ENCODE measurements at regions not wholly inside any gene's neighbourhood (a gene's known extent, or its start where the extent isn't known, plus 50 kb on each side); places are given as distances from the start of the nearest gene placed in this dataset.
"Not testable (repeated sequence)": the region's sequence is repeated elsewhere in the genome, so short reads cannot be mapped to it uniquely, and the experiment has no call there.

DNA sequence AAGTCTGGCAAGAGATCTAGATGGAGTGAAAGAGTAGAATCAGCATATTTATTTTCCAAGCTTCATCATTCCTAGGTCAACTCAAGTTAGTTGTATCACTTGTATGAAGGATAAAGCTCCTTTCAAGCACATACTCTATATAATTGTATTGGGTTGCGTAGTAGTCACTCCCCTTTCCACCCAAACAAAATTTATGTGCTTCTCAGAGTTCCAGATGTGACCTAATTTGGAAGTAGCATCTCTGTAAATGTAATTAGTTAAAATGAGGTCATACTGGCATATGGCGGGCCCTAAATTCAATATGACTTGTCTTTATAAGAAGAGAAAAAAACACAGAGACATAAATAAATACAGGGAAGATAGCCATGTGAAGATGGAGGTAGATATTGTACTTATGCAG, 226.8 kb upstream of the CHORDC1 start:
- no peak for DNase-seq

DNA sequence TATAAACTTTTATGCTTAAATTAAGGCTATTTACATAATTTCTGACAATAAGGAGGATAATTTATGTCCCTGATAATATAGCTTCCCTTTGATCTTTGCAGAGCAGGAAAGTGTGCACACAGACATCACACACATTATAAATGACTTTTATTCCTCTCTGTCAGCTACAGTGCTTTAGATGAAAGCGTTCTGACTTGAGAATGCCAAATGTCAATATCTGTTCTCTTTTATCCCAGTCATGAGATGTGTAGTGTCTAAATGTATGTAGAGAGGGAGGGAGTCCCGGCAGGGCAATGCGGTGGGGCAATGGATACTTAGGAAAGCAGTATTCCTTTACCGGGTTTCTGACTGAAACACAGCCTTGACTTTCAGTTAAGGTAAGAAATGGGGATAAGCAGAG, 225.4 kb upstream of the CHORDC1 start:
- DNase-seq, result no peak

DNA sequence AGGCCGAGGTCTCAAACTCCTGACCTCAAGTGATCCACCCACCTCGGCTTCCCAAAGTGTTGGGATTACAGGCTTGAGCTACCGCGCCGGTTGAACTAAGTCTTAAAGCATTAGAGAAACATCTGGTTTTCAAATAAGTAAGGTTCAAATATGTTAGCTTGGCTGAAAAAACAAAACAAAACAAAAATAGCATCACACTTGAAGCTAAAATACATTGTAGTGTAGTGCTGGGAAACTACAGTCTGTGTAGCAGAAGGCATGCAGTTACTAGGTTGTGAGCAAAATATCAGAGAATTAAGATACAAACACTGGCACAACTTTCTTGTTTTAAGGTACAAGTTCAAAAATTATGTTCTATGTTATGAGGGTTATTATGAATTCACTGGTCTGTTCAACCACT, 224.8 kb upstream of the CHORDC1 start:
- DNase-seq, result no peak

DNA sequence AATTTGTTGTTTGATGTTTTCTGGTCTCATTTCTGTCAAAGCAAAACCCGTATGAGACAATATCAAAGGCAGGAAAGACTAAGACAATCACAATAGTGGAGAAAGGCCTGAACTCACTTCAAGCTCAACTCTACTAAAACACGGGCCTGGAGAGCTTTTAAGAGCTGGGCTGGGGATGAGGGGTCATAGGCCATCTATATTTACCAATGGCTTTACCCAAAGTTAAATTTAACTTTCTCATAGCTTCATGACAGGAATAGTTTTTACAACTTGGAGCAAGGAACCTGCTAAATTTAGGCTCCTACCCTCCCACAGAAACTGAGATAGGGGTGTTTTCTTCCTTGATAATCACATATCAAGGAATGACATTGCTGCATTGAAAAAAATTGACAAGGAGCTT, 223.4 kb upstream of the CHORDC1 start:
- no peak for DNase-seq

DNA sequence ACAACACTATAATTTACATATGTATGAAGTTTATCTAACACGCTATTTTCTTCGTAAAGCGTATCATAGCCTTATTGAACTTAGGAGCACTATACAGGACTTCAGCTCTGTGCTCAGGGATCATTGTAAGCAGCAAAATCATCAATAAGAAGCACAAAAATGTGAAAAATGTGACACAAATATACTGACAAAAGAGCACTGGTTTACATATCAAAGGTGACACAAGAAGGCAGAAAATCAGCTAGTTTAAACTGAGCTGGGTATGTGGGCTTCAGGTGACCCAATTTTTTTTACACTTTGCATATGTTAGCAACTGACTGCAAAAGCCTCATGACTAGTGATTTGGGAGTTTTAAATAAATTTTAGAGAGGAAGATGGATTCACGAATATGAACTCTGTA, 215.2 kb upstream of the CHORDC1 start:
- no peak for DNase-seq

DNA sequence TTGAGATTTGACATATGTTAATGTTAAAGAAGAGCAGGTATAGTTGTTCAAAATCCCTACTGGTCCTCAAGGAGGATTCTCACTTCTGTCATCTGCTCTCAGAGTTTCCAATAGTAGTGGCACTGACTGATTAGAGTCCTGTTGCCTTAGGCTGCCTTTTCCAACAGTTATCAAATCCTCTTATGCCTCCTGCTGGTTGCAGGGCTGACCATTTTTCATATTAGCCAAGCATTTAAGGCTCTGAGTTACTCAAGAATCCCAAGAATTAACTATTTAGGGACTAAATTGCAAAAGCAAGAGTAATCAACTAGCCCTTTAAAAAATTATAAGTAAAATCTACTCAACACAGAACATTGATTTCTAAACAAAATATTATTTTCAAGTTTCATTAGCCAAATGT, 212.0 kb upstream of the CHORDC1 start:
- DNase-seq, result no peak

DNA sequence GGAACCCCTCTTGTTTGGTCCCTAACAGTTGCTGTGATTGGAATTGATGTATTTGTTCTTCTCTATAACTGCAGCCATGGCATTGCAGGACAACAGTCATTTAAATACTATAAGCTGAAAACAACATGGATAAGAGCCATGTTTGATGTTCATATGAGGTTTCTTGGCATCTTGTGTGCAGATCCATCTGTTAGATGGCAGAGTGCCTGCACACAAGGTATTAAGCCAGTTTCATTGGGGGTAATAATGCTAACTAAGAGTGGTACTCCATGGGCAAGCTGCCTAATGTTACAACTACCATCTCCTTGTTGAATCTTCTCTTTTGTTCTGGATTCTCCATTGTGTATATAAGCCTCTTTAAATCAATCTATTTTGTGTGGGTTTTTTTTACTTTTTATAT, 206.0 kb upstream of the CHORDC1 start:
- DNase-seq, result no peak

DNA sequence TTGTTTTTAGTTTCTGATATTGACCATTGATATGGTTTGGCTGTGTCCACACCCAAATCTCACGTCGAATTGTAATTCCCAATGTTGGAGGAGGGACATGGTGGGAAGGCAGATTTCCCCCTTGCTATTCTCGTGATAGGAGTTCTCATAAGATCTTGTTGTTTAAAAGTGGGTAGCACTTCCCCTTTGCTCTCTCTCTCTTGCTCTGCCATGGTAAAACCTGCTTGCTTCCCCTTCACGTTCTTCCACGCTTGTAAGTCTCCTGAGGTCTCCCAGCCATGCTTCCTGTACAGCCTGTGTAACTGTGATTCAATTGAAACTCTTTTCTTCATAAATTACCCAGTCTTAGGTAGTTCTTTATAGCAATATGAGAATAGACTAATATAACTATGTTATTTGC, 203.6 kb upstream of the CHORDC1 start:
- DNase-seq, result no peak

DNA sequence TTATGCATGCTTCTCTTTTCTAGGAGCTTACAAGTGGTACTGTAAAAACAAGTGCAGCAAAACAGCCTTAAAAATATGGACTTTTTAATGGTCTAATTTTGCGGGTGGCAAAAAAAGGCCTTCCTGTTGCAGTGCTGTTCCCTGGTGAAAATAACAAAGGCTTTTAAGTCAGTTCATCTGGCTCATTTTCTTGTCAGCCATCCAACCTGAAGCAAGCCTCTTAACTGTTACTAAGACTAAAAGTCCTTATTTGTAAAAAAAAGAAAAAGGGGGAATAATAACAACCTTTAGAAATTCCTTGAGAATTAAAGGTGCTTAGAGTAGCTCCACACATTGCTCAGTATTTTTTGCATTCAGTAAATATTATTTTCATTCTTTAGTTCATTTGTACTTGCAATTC, 200.5 kb upstream of the CHORDC1 start:
- no peak for DNase-seq

DNA sequence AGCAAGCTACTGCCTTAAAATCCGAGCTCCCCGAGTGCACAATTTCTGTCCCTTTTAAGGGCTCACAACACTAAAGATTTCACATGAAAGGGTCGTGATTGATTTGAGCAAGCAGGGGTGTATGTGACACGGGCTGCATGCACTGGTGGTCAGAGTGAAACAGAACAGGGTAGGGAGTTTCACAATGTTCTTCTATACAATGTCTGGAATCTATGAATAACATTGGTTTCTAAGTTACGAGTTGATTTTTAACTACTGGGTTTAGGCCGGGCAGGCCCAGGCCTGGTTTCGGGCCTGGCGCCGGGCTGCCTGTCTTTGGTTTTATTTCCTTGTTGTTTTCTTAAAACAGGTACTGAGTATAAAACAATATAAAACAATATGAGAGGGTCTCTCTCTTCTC, 199.9 kb upstream of the CHORDC1 start:
- not testable (repeated sequence) for DNase-seq

DNA sequence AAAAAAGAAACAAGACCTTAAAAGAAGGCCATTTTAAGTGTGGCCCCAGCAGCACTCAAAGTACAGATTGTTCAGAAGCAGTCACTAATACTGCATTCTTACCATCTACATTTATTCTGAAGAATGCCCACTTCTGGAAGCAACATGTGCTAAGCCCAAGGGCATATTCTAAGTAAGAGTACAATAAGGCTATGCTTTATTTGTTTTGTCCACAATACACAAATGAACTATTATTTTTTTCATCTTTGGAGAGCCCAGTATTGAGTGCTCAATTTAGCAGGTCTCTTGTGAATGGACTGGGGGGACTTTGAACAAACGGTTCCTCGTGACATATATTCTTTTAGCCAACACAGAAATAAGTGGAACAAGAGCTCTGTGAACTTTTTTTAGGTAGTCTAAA, 191.4 kb upstream of the CHORDC1 start:
- DNase-seq, result no peak

DNA sequence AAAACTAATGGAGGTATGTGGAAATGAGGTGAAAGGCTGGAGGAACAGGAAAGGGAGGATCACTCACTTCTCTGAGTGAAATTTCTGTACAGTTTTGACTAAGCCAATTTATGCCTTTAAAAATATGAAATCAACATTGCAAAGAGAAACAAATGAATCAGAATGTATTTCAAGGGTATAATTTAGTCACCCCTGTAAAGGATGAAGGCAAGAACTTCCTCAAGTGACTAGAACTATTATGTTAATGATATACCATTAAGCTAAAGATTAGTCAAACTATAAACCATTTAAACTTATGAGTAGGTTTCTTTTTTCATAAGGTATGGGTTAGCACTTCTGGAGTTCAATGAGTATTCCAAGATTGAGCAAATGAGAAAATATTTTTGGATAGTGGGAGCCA, 184.5 kb upstream of the CHORDC1 start:
- no peak for DNase-seq

DNA sequence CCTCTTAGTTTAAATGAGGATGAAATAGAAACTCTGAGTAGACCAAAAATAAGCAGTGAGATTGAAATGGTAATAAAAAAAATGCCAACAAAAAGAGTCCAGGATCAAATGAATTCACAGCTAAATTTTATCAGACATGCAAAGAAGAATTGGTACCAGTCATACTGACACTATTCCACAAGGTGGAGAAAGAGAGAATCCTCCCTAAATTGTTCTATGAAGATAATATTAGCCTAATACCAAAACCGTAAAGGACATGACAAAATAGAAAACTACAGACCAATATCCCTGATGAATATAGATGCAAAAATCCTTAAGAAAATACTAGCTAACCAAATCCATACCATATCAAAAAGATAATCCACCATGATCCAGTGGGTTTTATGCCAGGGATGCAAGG, 169.8 kb upstream of the CHORDC1 start:
- no peak for DNase-seq

DNA sequence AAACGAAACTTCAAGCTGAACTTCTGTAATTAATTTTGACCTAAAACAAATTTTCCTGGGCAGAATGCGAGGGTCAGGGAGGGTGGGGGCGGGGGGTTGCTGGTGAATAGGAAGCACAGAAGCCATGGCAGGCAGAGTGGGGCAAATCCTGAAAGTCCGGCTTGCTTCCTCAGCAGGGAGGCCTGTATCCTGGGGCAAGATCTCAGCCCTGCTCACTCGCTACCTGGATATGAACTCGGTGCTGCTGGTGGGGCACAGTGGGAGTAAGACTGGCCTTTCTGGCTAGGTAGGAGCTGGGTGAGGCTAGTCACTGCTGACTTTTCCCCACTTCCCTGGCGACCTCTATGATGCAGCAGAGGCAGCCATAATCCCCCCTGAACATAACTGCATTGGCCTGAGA, 168.9 kb upstream of the CHORDC1 start:
- no peak for DNase-seq

DNA sequence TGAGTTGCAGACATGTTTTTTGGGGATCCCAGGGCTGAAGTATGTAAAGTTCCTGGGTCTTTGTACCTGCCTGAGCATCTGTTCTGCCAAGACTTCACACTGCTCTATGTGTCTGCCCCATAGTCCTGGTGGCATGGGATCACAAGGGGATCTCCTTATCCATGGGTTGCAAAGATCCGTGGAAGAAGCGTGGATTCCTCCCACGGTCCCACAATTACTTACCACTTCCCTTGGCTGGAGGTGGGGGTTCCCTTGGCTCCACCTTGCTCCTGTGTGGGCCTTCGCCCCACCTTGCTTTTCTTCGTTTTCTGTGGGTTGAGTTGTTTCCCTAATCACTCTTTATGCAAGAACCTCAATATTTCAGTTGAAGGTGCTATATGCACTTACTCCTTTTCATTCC, 157.4 kb upstream of the CHORDC1 start:
- DNase-seq, result no peak

DNA sequence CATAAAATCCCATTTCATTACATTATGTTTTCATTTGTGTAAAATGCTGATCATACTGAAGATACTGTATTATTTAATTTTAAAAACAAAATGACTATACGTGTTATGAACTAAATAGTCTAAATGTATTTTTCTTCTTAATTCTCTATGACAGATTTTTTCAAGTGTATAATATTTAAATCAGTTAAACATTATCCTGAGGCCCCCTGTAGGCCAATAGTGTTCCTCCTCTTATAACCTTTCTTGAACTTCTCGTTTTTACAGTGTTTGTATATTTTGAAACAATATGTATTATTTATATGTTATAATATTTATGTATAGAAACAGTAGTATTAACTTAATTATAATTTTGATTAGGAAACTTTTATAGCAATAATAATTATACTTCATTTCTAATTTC, 151.1 kb upstream of the CHORDC1 start:
- no peak for DNase-seq

DNA sequence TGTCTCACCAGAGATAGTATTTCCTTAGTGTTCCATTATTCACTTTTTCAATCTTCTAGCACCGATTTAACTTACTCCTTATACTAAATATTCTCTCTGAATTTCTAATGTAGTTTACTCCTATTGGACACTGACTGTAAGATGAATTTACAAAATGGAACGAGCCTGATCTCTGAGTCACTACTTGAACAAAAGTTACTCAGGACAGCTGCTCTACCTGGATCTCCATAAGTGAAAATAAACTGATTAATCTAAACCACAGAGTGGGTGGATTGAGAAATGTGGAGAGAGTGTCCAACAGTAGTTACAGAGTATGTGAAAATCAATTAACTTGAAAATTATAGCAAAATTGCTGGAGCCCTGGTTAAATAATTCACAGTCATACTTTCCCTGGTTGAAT, 141.7 kb upstream of the CHORDC1 start:
- no peak for DNase-seq

DNA sequence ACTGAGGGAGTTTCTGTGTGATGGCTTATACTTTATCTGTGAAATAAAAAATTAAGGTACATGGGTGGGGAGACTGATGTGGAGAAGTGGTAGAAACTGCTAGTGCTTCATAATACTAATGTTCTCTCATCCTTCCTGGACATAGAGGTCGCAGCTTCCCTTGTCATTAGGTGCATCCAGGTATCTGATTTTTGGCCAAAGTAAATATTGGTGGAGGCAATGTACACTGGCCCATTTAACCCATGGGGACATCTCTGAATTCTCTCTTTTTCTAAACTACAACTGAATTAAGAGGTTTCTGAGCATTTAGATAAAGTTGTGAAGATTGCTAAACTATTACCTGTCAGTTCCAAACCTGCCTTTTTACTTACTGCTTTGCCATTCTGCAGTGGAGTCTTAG, 140.9 kb upstream of the CHORDC1 start:
- no peak for DNase-seq

DNA sequence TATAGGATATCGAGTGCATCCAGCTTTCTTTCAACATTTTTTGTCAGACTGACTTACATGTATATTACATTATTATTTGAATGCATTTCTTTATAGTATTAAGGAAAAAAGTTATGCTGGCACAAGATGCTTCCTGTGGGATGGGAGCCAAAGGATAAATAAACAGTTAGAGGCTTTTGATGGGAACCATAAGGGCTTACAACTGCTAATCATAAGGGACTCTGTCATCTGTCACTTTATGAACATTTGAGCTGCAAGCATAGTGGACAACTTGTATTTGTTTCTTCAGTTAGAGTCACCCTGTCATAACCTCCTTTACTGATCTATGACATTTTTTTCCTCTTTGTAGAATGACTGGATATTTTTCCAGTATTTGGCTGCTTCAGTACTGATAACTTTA, 132.4 kb upstream of the CHORDC1 start:
- no peak for DNase-seq

DNA sequence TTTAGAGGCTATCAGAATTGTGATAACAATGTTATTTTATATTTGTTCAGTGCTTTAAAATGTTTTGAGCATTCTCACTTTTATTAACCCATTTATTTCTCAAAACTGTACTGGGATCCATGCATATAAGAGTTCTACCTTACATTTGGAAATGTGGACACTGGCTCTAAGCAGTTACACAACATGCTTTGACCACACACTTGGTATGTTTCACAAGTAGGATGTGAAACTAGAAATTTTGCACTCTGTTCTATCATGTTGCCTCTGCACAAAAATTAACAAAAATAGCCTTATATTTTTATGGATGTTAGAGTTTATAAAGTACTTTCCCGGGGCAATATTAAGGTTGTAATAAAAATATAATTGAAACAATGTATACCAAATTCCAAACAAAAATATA, 126.9 kb upstream of the CHORDC1 start:
- DNase-seq, result no peak

DNA sequence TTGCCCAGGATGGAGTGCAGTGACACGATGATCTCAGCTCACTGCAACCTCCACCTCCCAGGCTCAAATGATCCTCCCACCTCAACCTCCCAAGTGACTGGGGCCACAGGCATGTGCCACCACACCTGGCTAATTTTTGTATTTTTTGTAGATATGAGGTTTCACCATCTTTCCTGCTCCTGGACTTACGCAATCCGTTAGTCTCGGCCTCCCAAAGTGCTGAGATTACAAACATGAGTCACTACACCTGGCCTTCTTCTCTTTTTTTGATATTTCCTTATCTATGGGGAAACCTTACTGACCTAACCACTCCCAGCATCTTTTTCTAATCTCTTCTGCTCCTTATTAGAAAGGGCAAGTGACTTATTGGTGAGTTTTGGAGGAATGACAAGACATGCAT, 121.7 kb upstream of the CHORDC1 start:
- no peak for DNase-seq

DNA sequence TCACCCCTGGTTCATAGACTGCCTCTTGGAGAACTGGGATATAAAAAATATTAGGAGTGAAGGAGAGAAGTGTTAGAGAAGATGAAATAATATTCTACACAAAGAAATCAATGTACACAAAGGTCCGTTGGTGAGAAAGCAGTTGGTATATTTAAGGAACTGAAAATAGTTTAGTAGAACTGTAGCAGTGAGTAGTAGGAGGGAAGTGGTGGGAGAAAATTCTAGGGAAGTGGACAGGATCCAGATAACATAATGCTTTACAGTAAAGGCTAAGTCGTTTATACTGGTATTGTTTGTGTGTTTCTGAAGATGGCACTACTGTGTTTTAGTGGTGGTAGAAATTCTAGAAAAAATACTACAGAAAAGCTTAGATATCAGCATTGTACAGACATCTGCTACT, 120.8 kb upstream of the CHORDC1 start:
- no peak for DNase-seq

DNA sequence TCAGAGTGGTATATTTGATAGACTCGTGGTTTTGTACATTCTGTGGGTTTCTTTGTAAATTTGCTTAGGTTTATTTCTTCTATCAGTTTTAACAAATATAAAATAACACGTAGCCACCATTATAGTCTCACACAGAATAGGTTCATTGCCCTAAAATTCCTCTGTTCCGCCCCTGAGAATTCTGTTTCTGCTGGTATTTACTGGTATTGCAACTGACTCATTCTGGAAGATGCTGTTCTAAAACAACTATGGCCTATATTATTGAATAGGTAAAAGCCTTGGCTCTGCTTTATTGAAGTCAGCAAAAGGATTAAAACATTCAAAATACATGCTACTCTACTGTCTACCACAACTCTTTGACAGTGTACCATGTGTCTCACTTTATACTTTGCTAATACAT, 119.1 kb upstream of the CHORDC1 start:
- DNase-seq, result no peak

DNA sequence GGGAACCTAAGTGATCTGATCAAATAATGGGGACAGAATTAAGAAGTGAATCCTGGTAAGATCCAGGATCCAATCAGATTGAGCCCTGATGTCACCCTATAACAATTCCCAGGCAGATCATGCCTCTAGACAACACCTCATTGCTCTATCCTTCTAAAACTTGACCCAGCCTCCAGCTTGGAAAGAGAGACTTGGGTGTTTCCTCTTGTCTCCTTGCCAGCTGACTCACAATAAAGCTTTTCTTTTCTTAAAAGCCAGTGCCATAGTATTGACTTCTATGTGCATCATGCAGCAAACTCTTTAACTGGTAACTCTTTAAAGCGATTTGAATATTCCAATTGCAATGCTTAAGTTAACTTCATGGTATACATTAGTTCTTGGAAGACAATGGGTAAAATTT, 109.6 kb upstream of the CHORDC1 start:
- DNase-seq, result no peak

DNA sequence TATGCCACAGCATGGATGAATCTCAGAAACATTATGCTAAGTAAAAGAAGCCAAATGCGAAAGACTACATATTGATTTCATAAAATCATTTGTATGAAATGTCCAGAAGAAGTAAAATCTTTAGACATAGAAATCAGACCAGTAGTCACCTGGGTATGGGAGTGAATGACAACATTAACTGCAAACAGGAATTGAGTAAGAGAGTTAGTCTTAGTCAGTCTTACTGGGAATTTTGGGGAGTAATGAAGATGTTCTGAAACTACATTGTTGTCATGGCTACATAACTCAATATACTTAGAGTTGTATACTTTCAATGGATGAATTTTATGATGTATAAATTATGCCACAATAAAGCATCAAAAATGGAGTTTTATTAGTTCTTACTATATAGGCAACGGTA, 107.8 kb upstream of the CHORDC1 start:
- no peak for DNase-seq

DNA sequence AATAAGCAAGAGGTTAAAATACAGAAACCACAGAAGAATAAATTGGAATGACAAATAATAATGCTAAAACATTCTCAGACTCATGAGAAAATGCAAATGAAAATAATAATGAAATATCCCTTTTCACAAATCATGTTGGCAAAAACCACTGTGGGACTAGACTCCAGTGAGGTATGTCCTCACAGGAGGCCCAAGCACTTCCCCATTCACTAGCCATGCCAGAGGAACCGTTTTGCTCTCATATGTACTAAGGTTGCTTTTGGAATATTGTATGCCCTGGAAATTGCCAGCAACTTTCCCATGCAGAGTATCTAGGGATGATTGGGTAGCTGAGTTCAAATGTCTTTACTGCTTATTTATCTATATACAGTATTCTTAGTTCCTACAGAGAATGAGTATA, 106.2 kb upstream of the CHORDC1 start:
- DNase-seq, result no peak

DNA sequence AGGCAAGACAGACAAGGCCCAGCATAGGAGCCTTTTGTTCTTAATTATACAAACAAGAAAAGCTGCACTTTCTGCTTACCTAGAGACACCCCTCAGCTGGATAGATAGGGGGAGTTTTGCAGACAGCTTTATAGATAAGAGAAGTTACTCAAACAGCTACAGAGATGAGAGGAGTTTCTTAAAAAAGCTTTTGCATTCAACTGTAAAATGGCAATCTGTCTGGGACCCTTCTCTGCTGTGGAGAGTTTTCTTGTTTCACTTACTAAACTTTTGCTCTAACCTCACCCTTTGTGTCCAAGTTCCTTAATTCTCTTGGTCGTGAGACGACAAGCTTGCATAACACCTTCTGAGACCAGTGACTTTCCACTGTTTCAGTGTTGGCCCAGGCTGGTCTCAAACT, 103.8 kb upstream of the CHORDC1 start:
- no peak for DNase-seq
